ENCODE measurements at regions not wholly inside any gene's neighbourhood (a gene's known extent, or its start where the extent isn't known, plus 50 kb on each side); places are given as distances from the start of the nearest gene placed in this dataset.
"Not testable (repeated sequence)": the region's sequence is repeated elsewhere in the genome, so short reads cannot be mapped to it uniquely, and the experiment has no call there.

DNA sequence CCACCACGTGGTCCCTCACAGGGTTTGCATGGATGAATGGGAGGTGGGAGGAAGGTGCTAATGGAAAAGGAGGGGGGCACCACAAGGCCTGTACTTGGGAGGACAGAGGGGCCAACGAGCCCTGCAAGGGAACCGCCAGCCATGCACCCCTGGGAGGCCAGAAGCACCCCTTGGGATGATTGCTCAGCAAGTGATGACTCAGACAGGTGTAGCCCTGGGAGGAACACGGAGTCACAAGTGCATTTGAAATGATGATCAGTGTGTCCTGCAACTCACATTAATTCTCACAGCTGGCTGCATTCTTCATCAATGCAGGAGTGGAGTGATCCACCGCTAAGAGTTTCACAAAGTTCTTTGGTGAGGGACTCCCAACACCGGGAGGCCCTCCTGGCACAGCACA is 82.8 kb upstream of the ZNF254 start:
- 73% methylated on average over 5 of the region's 6 CpGs for WGBS
- Histone ChIP-seq H3K4me3 (ENCODE audit: low read length) (no peak overlapping the region), H3K9ac (ENCODE audit: low read depth, low read length) (no peak overlapping the region), H3K9me3 (ENCODE audit: insufficient read depth, low read depth, low read length) (peaks cover 71% of the 10 kb centered on the region), H3K27me3 (ENCODE audit: insufficient read depth, low read length) (no peaks in the 10 kb centered on the region), H3K27ac (ENCODE audit: low read depth, low read length) (no peak overlapping the region), H3K4me1 (ENCODE audit: insufficient read depth, low read length) (no peaks in the 10 kb centered on the region), H3K36me3 (ENCODE audit: insufficient read depth, low read length) (no peaks in the 10 kb centered on the region)

- Histone ChIP-seq H3K4me1 (ENCODE audit: insufficient read depth, low read length) (0 out of 2 replicates have a peak, but pooled peaks cover 1% of the 10 kb centered on the region), H3K27me3 (ENCODE audit: insufficient read depth, low read length) (no peaks in the 10 kb centered on the region), H3K9ac (ENCODE audit: low read depth, low read length) (no peak overlapping the region), H3K27ac (ENCODE audit: low read depth, low read length) (no peak overlapping the region), H3K36me3 (ENCODE audit: insufficient read depth, low read length) (no peaks in the 10 kb centered on the region), H3K9me3 (ENCODE audit: insufficient read depth, low read depth, low read length) (0 out of 2 replicates have a peak, but pooled peaks cover 2% of the 10 kb centered on the region), H3K4me3 (ENCODE audit: low read length) (no peak overlapping the region)
- WGBS: 95% methylated on average over 7 of the region's 8 CpGs
Observed at GRCh38 chr19:24029941-24030636, 56.9 kb upstream of the ZNF254 start.

- peak overlapping the region; percentile 78 for H3K4me3 ChIP-seq (ENCODE audit: low read length)
- H3K9me3 ChIP-seq (ENCODE audit: insufficient read depth, low read depth, low read length): no peaks in the 10 kb centered on the region
- H3K4me1 ChIP-seq (ENCODE audit: insufficient read depth, low read length): 0 out of 2 replicates have a peak, but pooled peaks cover 9% of the 10 kb centered on the region
- 88% methylated on average over 15 of the region's 15 CpGs for WGBS
- no peak overlapping the region for H3K9ac ChIP-seq (ENCODE audit: low read depth, low read length)
- H3K27me3 ChIP-seq (ENCODE audit: insufficient read depth, low read length): no peaks in the 10 kb centered on the region
- peaks cover 15% of the 10 kb centered on the region for H3K36me3 ChIP-seq (ENCODE audit: insufficient read depth, low read length)
- H3K27ac ChIP-seq (ENCODE audit: low read depth, low read length): no peak overlapping the region
Observed at GRCh38 chr19:24032651-24033050, 54.3 kb upstream of the ZNF254 start.

GRCh38 chr19:24033301-24033962 is 53.6 kb upstream of the ZNF254 start:
- peak overlapping the region; percentile 95 for H3K9ac ChIP-seq (ENCODE audit: low read depth, low read length)
- H3K27ac ChIP-seq (ENCODE audit: low read depth, low read length): peak overlapping the region; percentile 98
- peak overlapping the region; percentile 78 for H3K4me3 ChIP-seq (ENCODE audit: low read length)

GRCh38 chr19:24033963-24034342 is 53.0 kb upstream of the ZNF254 start:
- WGBS: 2% methylated on average over 15 of the region's 15 CpGs
- H3K36me3 ChIP-seq (ENCODE audit: insufficient read depth, low read length): peaks cover 28% of the 10 kb centered on the region
- H3K27me3 ChIP-seq (ENCODE audit: insufficient read depth, low read length): no peaks in the 10 kb centered on the region
- peak overlapping the region; percentile 78 for H3K4me3 ChIP-seq (ENCODE audit: low read length)
- no peaks in the 10 kb centered on the region for H3K9me3 ChIP-seq (ENCODE audit: insufficient read depth, low read depth, low read length)
- peak overlapping the region; percentile 98 for H3K27ac ChIP-seq (ENCODE audit: low read depth, low read length)
- H3K4me1 ChIP-seq (ENCODE audit: insufficient read depth, low read length): 0 out of 2 replicates have a peak, but pooled peaks cover 9% of the 10 kb centered on the region
- H3K9ac ChIP-seq (ENCODE audit: low read depth, low read length): peak overlapping the region; percentile 95

More at GRCh38 chr19:24033301-24033962, 53.6 kb upstream of the ZNF254 start:
- under 1% methylated on average over 41 of the region's 41 CpGs for WGBS
- Histone ChIP-seq H3K9me3 (ENCODE audit: insufficient read depth, low read depth, low read length) (no peaks in the 10 kb centered on the region), H3K27me3 (ENCODE audit: insufficient read depth, low read length) (no peaks in the 10 kb centered on the region), H3K36me3 (ENCODE audit: insufficient read depth, low read length) (peaks cover 23% of the 10 kb centered on the region), H3K4me1 (ENCODE audit: insufficient read depth, low read length) (0 out of 2 replicates have a peak, but pooled peaks cover 9% of the 10 kb centered on the region)

DNA sequence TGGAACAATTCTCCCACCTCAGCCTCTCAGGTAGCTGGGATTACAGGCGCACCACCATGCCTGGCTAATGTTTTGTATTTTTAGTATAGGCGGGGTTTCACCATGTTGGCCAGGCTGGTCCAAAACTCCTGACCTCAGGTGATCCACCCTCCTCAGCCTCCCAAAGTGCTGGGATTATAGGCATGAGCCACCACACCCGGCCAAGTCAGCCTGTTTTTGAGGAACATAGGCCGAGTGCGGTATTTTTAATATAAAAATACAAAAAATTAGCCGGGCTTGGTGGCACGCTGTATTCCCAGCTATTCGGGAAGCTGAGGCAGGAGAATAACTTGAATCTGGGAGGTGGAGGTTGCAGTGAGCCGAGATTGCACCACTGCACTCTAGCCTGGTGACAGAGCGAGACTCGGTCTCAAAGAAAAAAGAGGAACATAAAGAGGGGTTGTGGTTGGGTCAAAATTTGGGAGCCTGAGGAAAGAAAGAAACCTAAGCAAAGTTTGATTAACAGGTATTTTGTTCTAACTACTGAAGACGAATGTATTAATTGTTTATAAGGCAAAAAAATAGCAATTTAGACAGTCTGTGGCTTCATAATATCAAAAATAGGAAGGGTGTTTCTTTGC is 51.6 kb upstream of the ZNF254 start:
- not testable (repeated sequence) for H3K9me3 ChIP-seq (ENCODE audit: insufficient read depth, low read depth, low read length); H3K4me1 ChIP-seq (ENCODE audit: insufficient read depth, low read length); H3K9ac ChIP-seq (ENCODE audit: low read depth, low read length); H3K27ac ChIP-seq (ENCODE audit: low read depth, low read length); H3K27me3 ChIP-seq (ENCODE audit: insufficient read depth, low read length)
- WGBS: 96% methylated on average over 12 of the region's 12 CpGs
- Histone ChIP-seq H3K36me3 (ENCODE audit: insufficient read depth, low read length) (peaks cover 42% of the 10 kb centered on the region), H3K4me3 (ENCODE audit: low read length) (peak overlapping the region; percentile 78)
